A673 (cell line): ENCODE measurements at regions not wholly inside any gene's neighbourhood (a gene's known extent, or its start where the extent isn't known, plus 50 kb on each side); places are given as distances from the start of the nearest gene placed in this dataset.

Source experiments
- BruUV-seq: library from RNA; stranded (reverse); fragments of 400-500 nt; replicated peaks from 2 replicates; lab custom pipeline; 2021; lab: Mats Ljungman, UMichigan
- CTCF ChIA-PET: fragments of 300-600 bp; sonication (Branson Sonifier 250); formaldehyde crosslinking; loops from one replicate; lab custom pipeline; 2022; ENCODE audit warnings: antibody characterized with exemption; lab: Charles Lee
- POLR2A ChIA-PET: fragments of 300-600 bp; sonication (Branson Sonifier 250); formaldehyde crosslinking; loops from one replicate; lab custom pipeline; 2022; ENCODE audit warnings: antibody characterized with exemption; ENCODE audit not compliant: low non-redundant PET; lab: Charles Lee
- DNase-seq: peaks from one replicate; pipeline ENCODE4 v3.0.0-alpha.2; 2015; ENCODE audit warnings: low spot score
- H3K27ac ChIP-seq: fragments of 200-600 bp; sonication (generic); 2 replicates; pipeline ENCODE4 v1.5.1; 2016; ENCODE audit warnings: mixed run types, low read depth, mild to moderate bottlenecking, mixed read lengths, antibody characterized with exemption, low read length; ENCODE audit not compliant: poor library complexity, severe bottlenecking
- H3K27me3 ChIP-seq: fragments of 200-600 bp; sonication (generic); replicated peaks from 2 replicates; pipeline ENCODE4 v1.6.1; 2017; ENCODE audit warnings: mixed run types, low read depth, mild to moderate bottlenecking, mixed read lengths, antibody characterized with exemption, low read length; ENCODE audit not compliant: insufficient read depth, poor library complexity
- H3K36me3 ChIP-seq: fragments of 200-600 bp; sonication (generic); 2 replicates; pipeline ENCODE4 v1.6.1; 2016; ENCODE audit warnings: mixed run types, mild to moderate bottlenecking, mixed read lengths, antibody characterized with exemption, low read length; ENCODE audit not compliant: insufficient read depth, poor library complexity, severe bottlenecking
- H3K4me1 ChIP-seq: fragments of 200-600 bp; sonication (generic); 2 replicates; pipeline ENCODE4 v1.6.1; 2017; ENCODE audit warnings: mixed run types, mild to moderate bottlenecking, mixed read lengths, antibody characterized with exemption, low read length; ENCODE audit not compliant: insufficient read depth, poor library complexity, severe bottlenecking
- H3K4me3 ChIP-seq: fragments of 200-600 bp; sonication (generic); 2 replicates; pipeline ENCODE4 v1.5.1; 2016; ENCODE audit warnings: low read depth, mixed run types, mild to moderate bottlenecking, mixed read lengths, low read length; ENCODE audit not compliant: poor library complexity, severe bottlenecking
- H3K9me3 ChIP-seq: fragments of 200-600 bp; sonication (generic); 2 replicates; pipeline ENCODE4 v1.6.1; 2016; ENCODE audit warnings: mixed run types, low read depth, mild to moderate bottlenecking, mixed read lengths, antibody characterized with exemption, low read length; ENCODE audit not compliant: poor library complexity, severe bottlenecking
- CTCF ChIP-seq: fragments of 300-800, 200-600 bp; sonication (generic); conservative IDR thresholded peaks from 2 replicates; pipeline ENCODE4 v1.5.1; 2017; ENCODE audit warnings: low read depth, mild to moderate bottlenecking, antibody characterized with exemption, low read length, moderate library complexity, mixed read lengths
- EZH2 ChIP-seq: fragments of 200-600 bp; sonication (generic); IDR thresholded peaks from 2 replicates; pipeline ENCODE4 v1.6.1; 2017; ENCODE audit warnings: borderline replicate concordance, low read depth, mild to moderate bottlenecking, mixed read lengths, antibody characterized with exemption, low read length; ENCODE audit not compliant: poor library complexity, severe bottlenecking
- intact Hi-C: fragments of 100-400 bp; cut with micrococcal nuclease; formaldehyde crosslinking; loops from one replicate; pipeline ENCODE4 v1.10.0; 2022; ENCODE audit not compliant: unreplicated experiment

- ChIA-PET CTCF (no interaction called here), POLR2A (no interaction called here)
- no TSS peak for BruUV-seq
Observed at GRCh38 chr16:51779240-51779639, 628.2 kb upstream of the SALL1 start.

GRCh38 chr16:51773071-51773890, 622.2 kb upstream of the SALL1 start:
- intact Hi-C loops: loop anchor here (5.0 kb wide), 1 partner anchor 194 kb away; no protein-coding TSS in a partner anchor
- DNase-seq: no peak
- H3K4me1 ChIP-seq: no peaks in the 10 kb centered on the region
- H3K27ac ChIP-seq: no peak overlapping the region
- POLR2A ChIA-PET: no interaction called here
- H3K27me3 ChIP-seq: no peaks in the 10 kb centered on the region
- no TSS peak for BruUV-seq
- CTCF ChIA-PET: no interaction called here
- no peaks in the 10 kb centered on the region for H3K36me3 ChIP-seq
- TF ChIP-seq CTCF (no peak), EZH2 (no peak)
- H3K4me3 ChIP-seq: no peak overlapping the region
- H3K9me3 ChIP-seq: no peaks in the 10 kb centered on the region

More at GRCh38 chr16:51779240-51779639, 628.2 kb upstream of the SALL1 start:
- Histone ChIP-seq H3K27me3 (no peaks in the 10 kb centered on the region), H3K4me1 (no peaks in the 10 kb centered on the region), H3K27ac (no peak overlapping the region), H3K4me3 (no peak overlapping the region), H3K36me3 (no peaks in the 10 kb centered on the region), H3K9me3 (no peaks in the 10 kb centered on the region)
- intact Hi-C loops: no loop called here
- TF ChIP-seq CTCF: no peak
- TF ChIP-seq EZH2: no peak
- no peak for DNase-seq

- Histone ChIP-seq H3K9me3 (no peaks in the 10 kb centered on the region), H3K4me3 (no peak overlapping the region), H3K27ac (no peak overlapping the region), H3K27me3 (no peaks in the 10 kb centered on the region), H3K36me3 (no peaks in the 10 kb centered on the region), H3K4me1 (peaks cover 12% of the 10 kb centered on the region)
- ChIA-PET CTCF (no interaction called here), POLR2A (interaction anchor here (0.6 kb wide), 1 partner anchor 54 kb away, joined by 3 read pairs; no protein-coding TSS in a partner anchor)
- no peak for DNase-seq
- BruUV-seq: no TSS peak
- TF ChIP-seq CTCF (no peak), EZH2 (no peak)
- intact Hi-C loops: no loop called here
Observed at GRCh38 chr16:51766739-51767138, 615.7 kb upstream of the SALL1 start.
